ENCODE measurements at regions not wholly inside any gene's neighbourhood (a gene's known extent, or its start where the extent isn't known, plus 50 kb on each side); places are given as distances from the start of the nearest gene placed in this dataset.

- no peak for DNase-seq (ENCODE audit: low read depth in 1 of 2, low spot score in 1 of 2)
These were observed 54.1 kb upstream of the CHD1 start for GRCh38 chr5:98982880-98983279.

Data from stimulated activated CD4-positive, alpha-beta T cell treated with anti-CD3 and anti-CD28 coated beads, Interleukin-15, amount 100 ng/mL, for 1 hour (primary cell).